Loucy (cell line): ENCODE measurements at regions not wholly inside any gene's neighbourhood (a gene's known extent, or its start where the extent isn't known, plus 50 kb on each side); places are given as distances from the start of the nearest gene placed in this dataset.

Source experiments
- EZH2phosphoT487 ChIP-seq: fragments of 200-600 bp; IDR thresholded peaks from 2 replicates; pipeline ENCODE4 v1.6.1; 2018; ENCODE audit warnings: antibody characterized with exemption, mild to moderate bottlenecking, moderate library complexity, borderline replicate concordance
- TF ChIP-seq, protein P1 (sequence below): fragments of 200-600 bp; sonication (generic); conservative IDR thresholded peaks from 2 replicates; pipeline ENCODE4 v1.5.1; 2014; ENCODE audit warnings: mild to moderate bottlenecking, antibody characterized with exemption, low read length

DNA sequence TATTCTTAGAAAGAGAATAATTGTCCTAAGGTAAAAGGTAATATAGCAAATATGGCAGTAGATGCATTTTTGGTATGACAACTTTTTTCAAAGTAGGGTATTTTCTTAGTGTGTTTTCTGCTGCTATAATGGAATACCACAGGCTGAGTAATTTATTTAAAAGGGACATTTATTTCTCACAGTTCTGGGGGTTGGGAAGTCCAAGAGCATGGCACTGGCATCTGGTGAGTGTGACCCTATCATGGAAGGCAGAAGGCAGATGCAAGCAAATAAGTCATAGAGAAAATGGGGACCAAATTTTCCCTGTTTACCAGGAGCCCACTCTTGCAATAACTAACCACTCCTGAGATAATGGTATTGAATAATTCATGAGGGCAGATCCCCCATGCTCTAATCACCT is 922.5 kb upstream of the MAN1A1 start:
- TF ChIP-seq, protein P1, sequence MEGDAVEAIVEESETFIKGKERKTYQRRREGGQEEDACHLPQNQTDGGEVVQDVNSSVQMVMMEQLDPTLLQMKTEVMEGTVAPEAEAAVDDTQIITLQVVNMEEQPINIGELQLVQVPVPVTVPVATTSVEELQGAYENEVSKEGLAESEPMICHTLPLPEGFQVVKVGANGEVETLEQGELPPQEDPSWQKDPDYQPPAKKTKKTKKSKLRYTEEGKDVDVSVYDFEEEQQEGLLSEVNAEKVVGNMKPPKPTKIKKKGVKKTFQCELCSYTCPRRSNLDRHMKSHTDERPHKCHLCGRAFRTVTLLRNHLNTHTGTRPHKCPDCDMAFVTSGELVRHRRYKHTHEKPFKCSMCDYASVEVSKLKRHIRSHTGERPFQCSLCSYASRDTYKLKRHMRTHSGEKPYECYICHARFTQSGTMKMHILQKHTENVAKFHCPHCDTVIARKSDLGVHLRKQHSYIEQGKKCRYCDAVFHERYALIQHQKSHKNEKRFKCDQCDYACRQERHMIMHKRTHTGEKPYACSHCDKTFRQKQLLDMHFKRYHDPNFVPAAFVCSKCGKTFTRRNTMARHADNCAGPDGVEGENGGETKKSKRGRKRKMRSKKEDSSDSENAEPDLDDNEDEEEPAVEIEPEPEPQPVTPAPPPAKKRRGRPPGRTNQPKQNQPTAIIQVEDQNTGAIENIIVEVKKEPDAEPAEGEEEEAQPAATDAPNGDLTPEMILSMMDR, result no peak
- no peak for TF ChIP-seq EZH2phosphoT487
